Cardiac muscle cell (in vitro differentiated cells and primary cell): ENCODE measurements at regions not wholly inside any gene's neighbourhood (a gene's known extent, or its start where the extent isn't known, plus 50 kb on each side); places are given as distances from the start of the nearest gene placed in this dataset.

ENCODE experiments used
- DNase-seq, 2 donors: peaks; one replicate each; pipeline versions ENCODE4 v3.0.0 to v3.0.0-alpha.2; 2010 to 2017; ENCODE audit warnings: low read depth in 1 of 2, low spot score in 1 of 2
- H3K27ac ChIP-seq: fragments of 200-600 bp; sonication (generic); 2 replicates; pipeline ENCODE4 v1.5.1; 2016
- H3K27me3 ChIP-seq: fragments of 200-600 bp; sonication (generic); 2 replicates; pipeline ENCODE4 v1.6.0; 2016; ENCODE audit warnings: control low read depth
- H3K36me3 ChIP-seq: fragments of 200-600 bp; sonication (generic); 2 replicates; pipeline ENCODE4 v1.5.1; 2016; ENCODE audit warnings: control low read depth
- H3K4me1 ChIP-seq: fragments of 200-600 bp; sonication (generic); 2 replicates; pipeline ENCODE4 v1.8.1; 2017; ENCODE audit warnings: low read depth, mild to moderate bottlenecking, mixed run types
- H3K4me3 ChIP-seq: fragments of 200-600 bp; sonication (generic); 2 replicates; pipeline ENCODE4 v1.5.1; 2016; ENCODE audit warnings: mild to moderate bottlenecking
- H3K9me3 ChIP-seq: fragments of 200-600 bp; sonication (generic); 2 replicates; pipeline ENCODE4 v1.5.1; 2017; ENCODE audit warnings: low read depth, mild to moderate bottlenecking, control low read depth
- TF ChIP-seq, protein P1 (sequence below): IDR thresholded peaks from 2 replicates; pipeline ENCODE4 v1.5.1; 2012; ENCODE audit warnings: low read depth, mild to moderate bottlenecking, low read length

DNA sequence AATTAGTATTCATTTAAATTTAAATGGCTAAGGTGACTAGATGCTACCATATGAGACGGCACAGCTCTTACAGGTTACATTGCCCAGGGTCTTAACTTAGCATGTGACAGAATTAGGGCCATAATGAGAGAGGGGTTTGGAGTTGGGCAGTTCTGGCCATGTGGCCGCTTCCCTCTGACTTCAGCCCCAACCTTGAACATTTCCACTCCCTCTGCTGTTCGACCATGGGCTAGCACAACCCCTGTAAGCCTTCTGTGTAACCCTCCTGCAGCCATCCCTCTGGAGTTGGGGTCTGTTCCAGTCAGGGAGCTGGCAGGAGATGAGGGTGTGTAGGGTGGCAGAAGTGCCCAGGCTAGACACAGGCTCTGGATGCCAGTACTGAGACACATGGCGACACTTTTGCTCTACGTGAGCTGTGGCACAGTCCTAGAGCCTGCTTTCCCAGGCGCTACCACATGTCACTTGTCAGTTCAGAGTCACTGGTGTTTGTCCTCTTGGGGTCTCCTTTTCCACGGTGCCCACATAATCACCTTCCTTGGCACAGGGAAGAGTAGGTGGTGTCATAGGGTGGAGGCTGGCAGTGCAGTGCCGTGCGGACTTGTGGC lies 128.7 kb upstream of the PITX1 start:
- H3K4me1 ChIP-seq, result no peaks in the 10 kb centered on the region
- no peak overlapping the region for H3K27ac ChIP-seq
- H3K4me3 ChIP-seq, result no peak overlapping the region
- no peak for DNase-seq
- TF ChIP-seq, protein P1, sequence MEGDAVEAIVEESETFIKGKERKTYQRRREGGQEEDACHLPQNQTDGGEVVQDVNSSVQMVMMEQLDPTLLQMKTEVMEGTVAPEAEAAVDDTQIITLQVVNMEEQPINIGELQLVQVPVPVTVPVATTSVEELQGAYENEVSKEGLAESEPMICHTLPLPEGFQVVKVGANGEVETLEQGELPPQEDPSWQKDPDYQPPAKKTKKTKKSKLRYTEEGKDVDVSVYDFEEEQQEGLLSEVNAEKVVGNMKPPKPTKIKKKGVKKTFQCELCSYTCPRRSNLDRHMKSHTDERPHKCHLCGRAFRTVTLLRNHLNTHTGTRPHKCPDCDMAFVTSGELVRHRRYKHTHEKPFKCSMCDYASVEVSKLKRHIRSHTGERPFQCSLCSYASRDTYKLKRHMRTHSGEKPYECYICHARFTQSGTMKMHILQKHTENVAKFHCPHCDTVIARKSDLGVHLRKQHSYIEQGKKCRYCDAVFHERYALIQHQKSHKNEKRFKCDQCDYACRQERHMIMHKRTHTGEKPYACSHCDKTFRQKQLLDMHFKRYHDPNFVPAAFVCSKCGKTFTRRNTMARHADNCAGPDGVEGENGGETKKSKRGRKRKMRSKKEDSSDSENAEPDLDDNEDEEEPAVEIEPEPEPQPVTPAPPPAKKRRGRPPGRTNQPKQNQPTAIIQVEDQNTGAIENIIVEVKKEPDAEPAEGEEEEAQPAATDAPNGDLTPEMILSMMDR, result no peak
- H3K36me3 ChIP-seq, result no peaks in the 10 kb centered on the region
- no peaks in the 10 kb centered on the region for H3K9me3 ChIP-seq
- peaks cover 71% of the 10 kb centered on the region for H3K27me3 ChIP-seq

DNA sequence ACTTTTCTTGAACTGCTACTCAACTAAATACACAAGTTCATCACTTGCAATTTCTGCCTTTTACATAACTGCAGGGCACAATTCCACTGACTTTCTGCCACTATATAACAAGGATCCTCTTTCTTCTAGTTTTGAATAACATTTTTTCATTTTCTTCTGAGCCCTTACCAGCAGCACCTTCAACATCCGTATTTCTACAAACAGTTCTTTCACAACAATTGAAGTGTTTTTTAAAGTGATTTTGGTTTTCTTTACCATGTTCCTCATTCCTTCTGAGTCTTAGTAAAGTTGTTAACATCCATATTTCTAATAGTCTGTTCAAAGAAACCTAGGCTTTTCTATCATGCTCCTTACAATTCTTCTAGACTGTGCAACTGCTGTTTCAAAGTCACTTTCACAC lies 127.2 kb upstream of the PITX1 start:
- no peaks in the 10 kb centered on the region for H3K4me1 ChIP-seq
- TF ChIP-seq, protein P1, result no peak
- H3K27ac ChIP-seq, result no peak overlapping the region
- H3K27me3 ChIP-seq, result peaks cover 66% of the 10 kb centered on the region
- no peaks in the 10 kb centered on the region for H3K36me3 ChIP-seq
- H3K9me3 ChIP-seq, result no peaks in the 10 kb centered on the region
- DNase-seq, result no peak
- no peak overlapping the region for H3K4me3 ChIP-seq

DNA sequence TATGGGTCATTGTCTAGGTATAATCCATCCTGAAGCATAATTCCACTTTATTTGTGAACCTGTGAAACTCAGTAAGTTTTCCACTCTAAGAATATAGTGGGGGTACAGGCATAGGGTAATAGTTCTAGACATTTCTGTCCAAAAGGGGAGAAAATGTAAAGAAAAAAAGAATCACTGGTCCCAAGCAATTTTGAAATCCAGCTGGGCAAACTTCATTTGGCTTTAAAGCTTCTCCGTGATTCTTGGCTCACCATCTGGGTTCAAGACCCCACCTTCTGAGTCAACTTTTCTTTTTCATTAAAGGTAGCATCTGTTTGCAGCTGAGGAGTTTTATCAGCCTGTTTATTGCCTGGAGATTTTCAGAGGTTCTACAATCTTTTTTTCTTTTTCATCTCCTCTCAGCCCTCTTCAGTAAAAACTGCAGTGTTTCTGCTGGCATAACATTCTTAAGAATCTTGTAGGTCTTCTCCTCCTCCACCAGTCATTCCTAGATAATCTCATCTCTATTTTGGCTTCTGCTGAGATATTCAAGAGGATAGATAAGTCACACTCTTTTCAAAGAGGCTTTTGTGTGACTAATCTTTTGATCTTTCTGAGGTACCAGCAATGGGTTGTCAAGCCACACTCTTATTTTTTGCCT lies 126.1 kb upstream of the PITX1 start:
- Histone ChIP-seq H3K4me3 (no peak overlapping the region), H3K27me3 (peaks cover 66% of the 10 kb centered on the region), H3K4me1 (no peaks in the 10 kb centered on the region), H3K36me3 (no peaks in the 10 kb centered on the region), H3K9me3 (no peaks in the 10 kb centered on the region), H3K27ac (no peak overlapping the region)
- no peak for DNase-seq
- TF ChIP-seq, protein P1, result no peak

DNA sequence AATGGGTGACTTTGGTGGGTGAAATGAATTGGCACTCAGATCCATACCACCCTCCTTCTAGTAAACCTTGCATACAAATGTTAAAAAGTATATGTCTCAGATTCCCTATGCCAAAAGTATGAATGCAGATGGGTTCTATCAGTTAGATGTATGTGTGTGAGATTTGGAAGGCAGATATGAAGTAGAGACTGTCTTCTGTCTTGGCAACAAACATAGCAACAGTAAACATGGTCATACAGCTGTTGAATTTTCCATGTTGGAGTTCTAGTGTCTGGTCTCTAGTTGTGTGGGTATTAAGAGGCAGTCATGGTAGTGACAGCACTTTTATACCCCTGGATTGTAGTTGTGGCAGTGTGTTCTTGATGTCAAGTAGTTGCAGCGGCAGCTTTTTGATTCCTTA lies 125.6 kb upstream of the PITX1 start:
- TF ChIP-seq, protein P1, result no peak
- peaks cover 68% of the 10 kb centered on the region for H3K27me3 ChIP-seq
- H3K4me3 ChIP-seq, result no peak overlapping the region
- H3K9me3 ChIP-seq, result no peaks in the 10 kb centered on the region
- no peaks in the 10 kb centered on the region for H3K4me1 ChIP-seq
- no peak for DNase-seq
- H3K36me3 ChIP-seq, result no peaks in the 10 kb centered on the region
- no peak overlapping the region for H3K27ac ChIP-seq

DNA sequence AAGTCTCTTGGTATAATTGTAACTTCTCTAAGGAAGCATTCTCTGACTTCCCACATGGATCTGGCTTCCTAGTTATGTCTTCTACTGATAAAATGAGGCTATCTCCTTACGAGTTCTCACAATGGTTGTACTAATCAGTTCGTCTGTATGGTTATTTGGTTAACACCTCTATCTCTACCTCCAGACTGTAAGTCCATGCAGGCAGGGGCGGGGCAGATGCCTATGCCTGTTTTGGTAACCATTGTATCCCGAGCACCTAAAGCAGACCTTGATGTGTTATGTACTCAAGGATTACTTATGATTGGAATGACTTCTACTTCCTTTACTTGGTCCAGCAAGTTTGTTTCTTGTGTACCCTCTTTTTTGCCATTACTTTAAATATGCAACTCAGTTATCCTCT lies 125.0 kb upstream of the PITX1 start:
- Histone ChIP-seq H3K27me3 (peaks cover 68% of the 10 kb centered on the region), H3K4me3 (no peak overlapping the region), H3K9me3 (no peaks in the 10 kb centered on the region), H3K36me3 (no peaks in the 10 kb centered on the region), H3K27ac (no peak overlapping the region), H3K4me1 (no peaks in the 10 kb centered on the region)
- no peak for DNase-seq
- TF ChIP-seq, protein P1, result no peak
